Amniotic epithelial cell (primary cell): ENCODE measurements at regions not wholly inside any gene's neighbourhood (a gene's known extent, or its start where the extent isn't known, plus 50 kb on each side); places are given as distances from the start of the nearest gene placed in this dataset.

Experiments used
- DNase-seq: peaks from one replicate; pipeline ENCODE4 v3.0.0-alpha.2; 2010; ENCODE audit warnings: low read depth

GRCh38 chr2:175560521-175561169 is 379.1 kb upstream of the ATP5MC3 start:
- DNase-seq: no peak

- no peak for DNase-seq
These were observed 378.1 kb upstream of the ATP5MC3 start for GRCh38 chr2:175559613-175560012.

- DNase-seq: no peak
These were observed 376.4 kb upstream of the ATP5MC3 start for GRCh38 chr2:175557810-175558377.

GRCh38 chr2:175553910-175554309 is 372.4 kb upstream of the ATP5MC3 start:
- no peak for DNase-seq

- no peak for DNase-seq
These were observed 371.4 kb upstream of the ATP5MC3 start for GRCh38 chr2:175552902-175553301.

- DNase-seq: no peak
These were observed 358.9 kb upstream of the ATP5MC3 start for GRCh38 chr2:175540421-175540820.

GRCh38 chr2:175539122-175539521 is 357.6 kb upstream of the ATP5MC3 start:
- DNase-seq: no peak

- DNase-seq: no peak
These were observed 354.5 kb upstream of the ATP5MC3 start for GRCh38 chr2:175536059-175536458.

GRCh38 chr2:175535631-175536030 is 354.1 kb upstream of the ATP5MC3 start:
- no peak for DNase-seq

- no peak for DNase-seq
These were observed 344.5 kb upstream of the ATP5MC3 start for GRCh38 chr2:175525975-175526374.

- DNase-seq: no peak
These were observed 341.5 kb upstream of the ATP5MC3 start for GRCh38 chr2:175523001-175523400.

GRCh38 chr2:175518206-175518605 is 336.7 kb upstream of the ATP5MC3 start:
- DNase-seq: no peak

- no peak for DNase-seq
These were observed 335.0 kb upstream of the ATP5MC3 start for GRCh38 chr2:175516555-175516954.

GRCh38 chr2:175500255-175500654 is 318.7 kb upstream of the ATP5MC3 start:
- no peak for DNase-seq

- no peak for DNase-seq
These were observed 308.9 kb upstream of the ATP5MC3 start for GRCh38 chr2:175490360-175490791.

GRCh38 chr2:175478096-175478768 is 296.7 kb upstream of the ATP5MC3 start:
- DNase-seq: no peak

GRCh38 chr2:175476948-175477347 is 295.4 kb upstream of the ATP5MC3 start:
- DNase-seq: no peak

- DNase-seq: no peak
These were observed 294.9 kb upstream of the ATP5MC3 start for GRCh38 chr2:175476374-175476773.

GRCh38 chr2:175475130-175475529 is 293.6 kb upstream of the ATP5MC3 start:
- no peak for DNase-seq

- no peak for DNase-seq
These were observed 287.1 kb upstream of the ATP5MC3 start for GRCh38 chr2:175468431-175469098.

- DNase-seq: no peak
These were observed 283.6 kb upstream of the ATP5MC3 start for GRCh38 chr2:175465101-175465500.

- no peak for DNase-seq
These were observed 282.8 kb upstream of the ATP5MC3 start for GRCh38 chr2:175464311-175464670.
